ENCODE measurements at regions not wholly inside any gene's neighbourhood (a gene's known extent, or its start where the extent isn't known, plus 50 kb on each side); places are given as distances from the start of the nearest gene placed in this dataset.

DNA sequence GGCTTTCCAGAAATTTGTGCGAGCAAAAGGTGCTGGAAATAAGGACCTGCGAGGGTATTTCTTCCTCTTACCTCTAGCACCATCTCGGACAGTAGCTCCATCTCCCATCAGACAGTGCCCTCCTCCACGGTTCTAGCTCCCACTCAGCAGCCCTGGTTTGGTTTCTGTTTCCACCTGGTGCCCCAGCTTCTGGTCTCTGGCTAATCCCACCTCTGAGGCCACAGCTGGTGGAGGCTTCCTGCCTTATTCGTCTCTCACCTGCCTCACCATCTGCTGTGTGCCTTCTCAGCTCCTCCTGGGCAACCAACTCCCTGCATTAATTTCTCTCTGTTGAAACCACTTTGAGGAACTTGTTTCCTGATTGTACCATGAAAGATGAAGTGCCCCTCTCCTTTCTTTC is 162.4 kb upstream of the CDYL start:
- no peak for DNase-seq

DNA sequence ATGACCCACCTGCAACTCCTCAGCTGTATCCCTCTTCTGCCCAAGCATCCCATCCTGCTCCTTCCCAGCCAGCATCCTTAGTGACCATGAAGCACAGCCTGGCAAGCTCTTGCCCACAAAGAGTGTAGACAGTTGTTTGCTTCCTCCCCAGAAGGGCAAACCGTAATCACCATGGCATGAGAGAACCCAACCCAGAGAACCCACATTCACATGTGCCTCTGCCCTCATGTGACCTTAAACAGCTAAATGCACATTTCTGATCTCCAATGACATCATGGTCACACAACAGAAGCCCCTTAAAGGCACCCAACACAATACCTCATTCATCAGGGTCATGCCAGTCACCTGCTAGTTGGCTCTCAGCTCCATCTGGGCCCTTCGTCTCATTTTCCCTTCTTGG is 162.8 kb upstream of the CDYL start:
- DNase-seq, result no peak

- no peak for DNase-seq
Observed at GRCh38 chr6:4612636-4613171, 163.5 kb upstream of the CDYL start.

DNA sequence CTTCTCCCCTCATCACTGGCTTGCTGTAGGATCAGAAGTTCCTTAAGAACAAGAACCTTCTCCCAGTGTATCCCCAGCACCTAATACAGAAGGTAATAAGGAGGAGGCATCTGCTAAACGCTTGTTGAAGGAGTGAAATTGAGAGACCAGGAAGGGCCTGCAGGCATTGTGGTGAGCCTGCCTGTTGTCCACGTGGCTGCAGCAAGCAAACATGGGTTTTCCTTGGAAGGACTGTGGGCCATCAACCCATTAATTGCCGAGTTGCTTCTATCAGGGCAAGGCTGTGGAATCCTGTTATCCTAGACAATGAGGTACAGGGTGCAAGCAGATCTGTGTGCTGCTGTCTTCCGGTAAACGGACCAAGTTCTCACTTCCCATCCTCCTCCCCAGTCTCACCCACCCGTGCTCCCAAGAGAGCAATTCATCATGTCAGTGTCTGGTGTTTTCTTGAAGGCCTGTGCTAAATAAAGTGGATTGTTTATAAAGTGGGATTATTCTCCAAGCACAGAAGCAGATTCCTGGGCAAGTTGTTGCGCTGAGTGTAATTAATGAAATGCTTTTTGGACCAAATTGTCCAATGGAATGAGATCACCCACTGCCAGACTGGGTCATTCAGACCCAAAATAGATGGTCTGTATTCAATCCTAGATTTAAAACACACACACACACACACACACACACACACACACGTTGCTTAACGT is 164.6 kb upstream of the CDYL start:
- no peak for DNase-seq

- no peak for DNase-seq
Observed at GRCh38 chr6:4610256-4610655, 165.9 kb upstream of the CDYL start.

DNA sequence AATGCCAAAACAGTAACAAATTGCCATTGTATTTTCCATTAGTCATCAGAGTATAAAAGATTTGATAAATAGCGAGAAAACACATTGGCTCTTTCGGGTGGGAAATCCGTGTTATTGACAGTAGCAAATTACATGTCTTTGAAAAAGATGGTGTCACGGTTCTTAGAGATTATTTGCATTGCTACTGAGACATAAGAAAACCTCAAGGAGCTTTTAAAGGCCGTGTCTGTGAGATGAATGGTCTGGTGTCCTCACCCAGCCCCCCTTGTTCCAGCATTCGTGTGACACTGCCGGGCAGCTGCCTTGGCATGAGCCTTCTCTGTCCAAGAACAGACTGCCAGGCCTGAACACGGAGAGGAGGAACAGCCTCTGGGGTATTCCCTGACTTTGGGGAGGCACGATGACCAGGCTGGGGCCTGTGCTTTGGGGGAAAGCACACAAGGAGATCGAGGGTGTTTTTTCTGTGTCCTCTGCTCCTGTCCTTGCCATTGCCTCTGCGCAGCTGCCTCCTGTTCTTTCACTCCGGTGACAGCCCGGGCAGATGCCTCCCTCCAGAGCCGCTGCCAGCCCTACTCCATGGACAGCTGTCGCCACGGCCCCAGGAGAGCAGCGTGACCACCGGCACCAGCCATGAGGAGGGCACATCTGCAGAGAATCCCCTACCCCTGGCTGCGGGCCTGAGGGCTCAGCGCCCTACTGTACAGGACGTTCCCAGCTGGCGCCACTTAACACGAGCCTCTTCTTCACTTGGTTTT is 167.7 kb upstream of the CDYL start:
- no peak for DNase-seq

GRCh38 chr6:4607793-4608192 is 168.4 kb upstream of the CDYL start:
- DNase-seq, result no peak

DNA sequence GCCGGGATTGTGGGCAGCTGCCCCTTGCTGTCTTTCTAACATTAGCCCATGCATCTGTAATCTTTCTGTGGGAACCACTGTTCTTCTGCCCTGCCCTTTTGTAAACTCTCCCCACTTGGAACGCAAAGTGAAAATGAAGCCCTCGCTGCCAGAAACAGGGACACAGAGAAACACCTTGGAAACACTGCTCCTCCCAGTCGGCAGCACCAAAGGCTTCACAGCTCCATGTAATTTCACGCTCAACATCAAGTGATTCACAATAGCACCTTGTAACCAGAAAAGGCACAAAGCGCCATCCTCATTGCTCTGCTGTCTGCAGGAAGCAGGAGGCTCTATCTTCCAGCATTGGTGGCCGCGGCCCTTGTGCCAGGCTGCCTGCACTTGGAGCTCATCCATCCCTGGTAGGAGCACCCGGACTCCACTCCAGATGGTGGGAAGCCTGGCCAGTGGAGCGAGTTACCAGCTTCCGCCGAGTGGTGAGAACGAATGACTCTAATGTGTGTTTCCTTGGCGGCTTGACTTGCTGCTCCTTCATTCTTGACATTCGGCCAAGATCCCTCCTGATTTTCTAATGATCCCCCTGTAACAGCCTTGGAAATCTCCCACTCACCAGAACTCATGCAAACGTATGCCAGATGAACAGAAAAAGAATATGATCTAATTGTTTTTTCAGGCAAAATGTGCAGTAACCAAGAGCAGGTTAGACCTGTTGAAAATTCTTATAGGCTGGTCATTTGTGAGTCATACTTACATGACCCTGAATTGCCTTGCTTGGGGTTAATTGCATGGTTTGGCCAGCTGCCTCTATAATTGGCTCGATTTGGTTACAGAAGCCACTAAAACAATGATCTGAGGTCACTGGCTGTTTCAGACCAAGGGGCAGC is 169.1 kb upstream of the CDYL start:
- no peak for DNase-seq

DNA sequence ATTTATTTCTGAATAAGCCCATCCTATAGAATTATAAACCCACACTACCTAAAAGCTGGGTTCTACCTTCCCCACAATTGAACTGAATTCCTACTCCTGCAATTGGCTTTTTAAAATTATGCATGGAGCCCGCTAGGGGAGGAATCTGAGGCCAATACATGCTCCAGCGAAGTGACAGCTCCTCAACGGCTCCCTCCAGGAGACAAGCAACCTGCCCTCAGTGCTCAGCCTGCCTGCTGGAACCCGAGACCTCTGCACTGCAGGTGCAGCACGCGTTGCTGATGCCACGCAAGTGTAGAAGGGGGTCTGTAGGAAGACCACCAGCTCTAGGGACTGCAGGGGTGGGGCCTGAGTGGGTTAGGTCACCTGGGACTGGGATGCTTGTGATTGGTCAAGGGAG is 170.2 kb upstream of the CDYL start:
- DNase-seq, result no peak

DNA sequence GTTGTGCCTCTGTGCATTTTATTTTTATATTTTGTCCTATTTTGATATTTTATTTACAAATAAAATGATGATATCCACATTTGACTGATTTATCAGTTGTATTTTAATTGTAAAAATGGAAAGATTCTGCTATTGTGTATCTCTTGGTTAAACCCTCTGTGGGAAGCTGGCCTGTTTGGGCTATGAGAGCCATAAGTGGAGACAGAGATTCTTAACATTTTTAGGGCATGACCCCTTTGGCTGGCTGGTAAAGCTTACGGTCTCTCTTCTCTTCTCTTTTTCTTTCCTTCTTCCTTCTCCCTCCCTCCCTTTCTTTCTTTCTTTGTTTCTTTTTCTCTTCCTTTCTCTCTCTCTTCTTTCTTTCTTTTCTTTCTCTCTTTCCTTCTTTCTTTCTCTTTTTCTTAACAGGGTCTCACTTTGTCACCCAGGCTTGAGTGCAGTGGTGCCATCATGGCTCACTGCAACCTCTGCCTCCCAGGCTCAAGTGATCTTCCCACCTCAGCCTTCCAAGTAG is 172.3 kb upstream of the CDYL start:
- no peak for DNase-seq

DNA sequence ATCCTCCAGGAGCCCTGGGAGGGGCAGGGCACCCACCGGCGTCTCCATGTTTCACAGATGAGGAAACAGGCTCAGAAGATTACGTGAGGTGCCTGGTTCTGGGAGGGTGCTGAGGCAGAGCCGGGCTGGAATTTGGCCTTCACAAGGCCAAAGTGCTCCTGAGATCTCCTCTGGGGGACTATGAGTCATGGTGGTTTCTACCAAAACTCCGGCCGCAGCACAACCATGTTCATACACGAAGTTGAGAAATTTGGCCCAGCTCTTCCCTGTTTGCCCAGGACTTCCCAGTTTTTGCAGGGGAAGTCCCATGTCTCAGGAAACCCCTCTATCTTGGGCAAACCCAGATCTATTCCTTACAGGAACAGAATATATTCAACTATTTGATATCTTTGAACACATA is 172.9 kb upstream of the CDYL start:
- peak; percentile 34 for DNase-seq

DNA sequence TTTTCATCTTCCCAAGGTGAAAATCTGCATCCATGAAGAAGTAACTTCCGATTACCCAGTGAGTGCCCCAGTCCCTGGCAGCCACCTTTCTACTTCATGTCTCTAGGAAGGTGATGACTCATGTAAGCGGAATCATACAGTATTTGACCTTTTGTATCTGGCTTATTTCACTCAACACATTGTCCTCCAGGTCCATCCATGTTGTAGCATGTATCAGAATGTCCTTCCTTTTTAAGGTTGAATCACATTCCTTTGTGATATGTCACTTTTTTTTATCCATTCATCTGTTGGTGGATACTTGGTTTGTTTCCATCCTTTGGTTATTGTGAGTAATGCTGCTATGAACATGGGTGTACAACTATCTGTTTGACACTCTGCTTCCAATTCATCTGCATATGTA is 176.3 kb upstream of the CDYL start:
- DNase-seq, result no peak

DNA sequence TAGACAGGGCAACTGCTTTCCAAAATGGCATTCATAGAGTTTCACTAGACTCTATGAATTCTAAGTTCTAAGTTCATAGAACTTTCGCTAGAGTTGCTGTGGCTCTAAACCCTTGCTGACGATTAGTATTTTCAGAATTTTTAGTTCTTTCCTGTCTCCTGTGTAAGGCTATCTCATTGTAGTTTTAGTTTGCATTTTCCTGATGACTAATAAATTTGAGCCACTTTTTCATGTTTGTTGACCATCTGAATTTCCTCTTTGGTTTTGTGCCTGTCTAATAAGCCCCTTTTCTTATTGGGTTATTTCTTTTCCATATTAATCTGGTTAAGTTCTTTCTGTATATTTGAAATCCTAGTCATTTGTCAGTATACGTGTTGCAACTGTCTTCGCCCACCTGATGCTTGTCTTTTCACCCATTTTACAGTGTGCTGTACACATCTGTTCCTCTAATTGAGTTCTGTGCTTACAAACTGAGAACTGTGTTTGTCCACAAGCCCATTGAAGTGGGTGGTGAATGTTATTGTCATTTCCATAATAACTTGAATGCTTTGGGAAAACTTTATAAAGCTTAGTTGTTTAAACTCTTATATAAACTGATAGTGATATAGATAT is 177.7 kb upstream of the CDYL start:
- DNase-seq, result no peak

- no peak for DNase-seq
Observed at GRCh38 chr6:4593951-4594350, 182.3 kb upstream of the CDYL start.

GRCh38 chr6:4592026-4592425 is 184.2 kb upstream of the CDYL start:
- no peak for DNase-seq

- DNase-seq, result no peak
Observed at GRCh38 chr6:4591218-4591617, 185.0 kb upstream of the CDYL start.

DNA sequence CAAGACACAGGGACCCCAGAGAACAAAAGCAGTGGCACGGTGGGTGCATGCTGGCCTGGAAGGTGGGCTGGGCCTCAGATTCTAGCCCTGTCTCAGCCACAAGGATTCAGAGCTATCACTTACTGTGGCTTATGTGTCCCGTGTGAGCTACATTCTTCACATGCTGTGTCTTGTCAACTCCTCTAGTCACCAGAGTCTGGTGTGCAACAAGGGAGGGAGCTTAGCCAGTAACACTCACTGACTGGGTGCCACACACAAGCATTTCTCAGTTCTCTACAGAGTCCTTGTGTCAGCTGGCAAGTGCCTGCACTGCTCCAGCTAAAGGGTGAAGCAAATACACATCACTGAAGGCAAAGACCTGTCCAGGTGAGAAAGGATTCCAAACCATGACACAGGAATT is 186.9 kb upstream of the CDYL start:
- no peak for DNase-seq

GRCh38 chr6:4588581-4588980 is 187.6 kb upstream of the CDYL start:
- no peak for DNase-seq

DNA sequence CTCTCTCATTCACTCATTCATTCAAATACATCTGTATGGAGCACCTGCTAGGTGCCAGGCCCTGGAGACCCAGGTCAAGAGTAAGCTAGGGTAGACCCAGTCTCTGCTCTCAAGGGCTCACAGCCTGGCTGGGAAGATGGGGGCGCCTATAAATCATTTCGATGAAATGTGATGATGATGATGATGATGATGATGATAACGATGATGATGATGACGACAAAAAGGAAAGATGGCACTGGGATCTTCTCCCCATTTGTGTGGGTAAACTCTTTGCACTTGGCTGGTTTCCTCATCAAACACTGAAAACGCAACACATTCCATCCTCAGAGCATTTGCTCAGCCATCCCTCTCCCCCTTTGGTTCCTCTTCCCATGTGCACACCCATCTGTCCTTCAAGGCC is 188.0 kb upstream of the CDYL start:
- no peak for DNase-seq

DNA sequence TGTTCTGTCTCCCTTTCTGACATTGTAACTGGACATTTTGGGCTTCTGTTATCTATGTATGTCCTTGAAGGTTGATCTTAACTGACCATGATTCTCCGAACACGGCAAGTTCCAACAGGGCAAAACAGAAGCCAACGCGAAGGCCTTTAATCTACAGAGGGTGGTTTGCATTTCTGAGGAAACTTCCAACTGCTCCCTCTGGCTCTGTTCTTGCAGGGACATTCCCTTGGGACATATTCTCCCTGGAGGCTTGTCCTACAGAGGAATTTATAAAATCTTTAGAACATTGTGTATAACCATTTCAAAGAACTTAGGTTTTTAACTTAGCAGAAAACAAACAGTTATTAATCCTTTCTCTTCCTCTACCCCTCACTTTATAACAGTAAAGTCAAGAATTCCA is 189.0 kb upstream of the CDYL start:
- DNase-seq, result no peak

DNA sequence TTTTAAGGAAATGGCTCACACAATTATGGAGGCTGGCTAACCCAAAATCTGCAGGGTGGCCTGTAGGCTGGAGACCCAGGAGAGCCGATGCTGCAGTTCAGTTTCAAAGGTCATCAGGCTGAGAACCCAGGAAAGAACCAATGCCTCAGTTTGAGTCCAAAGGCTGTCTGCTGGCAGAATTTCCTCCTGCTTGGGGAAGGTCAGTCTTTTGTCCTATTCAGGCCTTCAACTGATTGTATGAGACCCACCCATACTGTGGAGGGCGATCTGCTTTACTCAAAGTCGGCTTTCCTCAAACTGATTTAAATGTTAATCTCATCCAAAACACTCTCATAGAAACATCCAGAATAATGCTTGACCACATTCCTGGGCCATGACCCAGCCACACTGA is 189.7 kb upstream of the CDYL start:
- DNase-seq, result no peak

- DNase-seq, result no peak
Observed at GRCh38 chr6:4585682-4586468, 190.3 kb upstream of the CDYL start.
